ENCODE measurements at regions not wholly inside any gene's neighbourhood (a gene's known extent, or its start where the extent isn't known, plus 50 kb on each side); places are given as distances from the start of the nearest gene placed in this dataset.
"Not testable (repeated sequence)": the region's sequence is repeated elsewhere in the genome, so short reads cannot be mapped to it uniquely, and the experiment has no call there.

- H3K9me1 ChIP-seq (replicated peaks; ENCODE audit: control insufficient read depth, extremely low read depth, insufficient read depth, low read length); BruUV-seq (replicated peaks); H3K9me3 ChIP-seq (replicated peaks; ENCODE audit: control insufficient read depth, insufficient read depth, low read length); dilution Hi-C loops (cut with MboI; ENCODE audit: extremely low pct_ligation_motif_present, low sequenced_read_pairs); H4K20me1 ChIP-seq (replicated peaks; ENCODE audit: control insufficient read depth, extremely low read depth, insufficient read depth, low read length); POLR2A ChIA-PET; FAIRE-seq; H3K9ac ChIP-seq (replicated peaks; ENCODE audit: extremely low read depth, insufficient read depth, low read length); H2AFZ ChIP-seq (ENCODE audit: low read depth, low read length); H3K4me2 ChIP-seq (ENCODE audit: insufficient read depth, low read length); H3K4me3 ChIP-seq (replicated peaks in 1 of 3; ENCODE audit: insufficient read depth in 1 of 3, low read depth in 1 of 3, low read length in 3 of 3); H3K27me3 ChIP-seq (ENCODE audit: control insufficient read depth in 2 of 2, insufficient read depth in 2 of 2, low read length in 2 of 2); H3K79me2 ChIP-seq (ENCODE audit: control insufficient read depth, insufficient read depth, low read length); H3K36me3 ChIP-seq (ENCODE audit: control insufficient read depth in 2 of 2, extremely low read depth in 1 of 2, insufficient read depth in 2 of 2, low read length in 2 of 2); H3K27ac ChIP-seq (ENCODE audit: insufficient read depth, low read depth, low read length); intact Hi-C loops (cut with micrococcal nuclease); DNase-seq (ENCODE audit: low read depth, low spot score): not testable (repeated sequence)
- CTCF ChIA-PET = interaction anchor here (0.6 to 1.5 kb wide), 3 partner anchors 48 to 1604 kb away, joined by 3 to 4 read pairs (median 3); no protein-coding TSS in a partner anchor
- peaks cover 11% of the 10 kb centered on the region for H3K4me1 ChIP-seq (ENCODE audit: control insufficient read depth, extremely low read depth, insufficient read depth, low read length)
Observed at GRCh38 chr7:14967376-14967775, 64.8 kb upstream of the DGKB start.

- Histone ChIP-seq H2AFZ (ENCODE audit: low read depth, low read length) (no peak overlapping the region), H3K4me1 (ENCODE audit: control insufficient read depth, extremely low read depth, insufficient read depth, low read length) (no peaks in the 10 kb centered on the region), H3K9me3 (replicated peaks; ENCODE audit: control insufficient read depth, insufficient read depth, low read length) (no peaks in the 10 kb centered on the region), H3K4me2 (ENCODE audit: insufficient read depth, low read length) (no peak overlapping the region), H3K79me2 (ENCODE audit: control insufficient read depth, insufficient read depth, low read length) (no peaks in the 10 kb centered on the region), H3K9me1 (replicated peaks; ENCODE audit: control insufficient read depth, extremely low read depth, insufficient read depth, low read length) (no peaks in the 10 kb centered on the region), H3K4me3 (replicated peaks in 1 of 3; ENCODE audit: insufficient read depth in 1 of 3, low read depth in 1 of 3, low read length in 3 of 3) (no peak overlapping the region), H3K27ac (ENCODE audit: insufficient read depth, low read depth, low read length) (no peak overlapping the region), H3K36me3 (ENCODE audit: control insufficient read depth in 2 of 2, extremely low read depth in 1 of 2, insufficient read depth in 2 of 2, low read length in 2 of 2) (no peaks in the 10 kb centered on the region), H4K20me1 (replicated peaks; ENCODE audit: control insufficient read depth, extremely low read depth, insufficient read depth, low read length) (no peaks in the 10 kb centered on the region), H3K27me3 (ENCODE audit: control insufficient read depth in 2 of 2, insufficient read depth in 2 of 2, low read length in 2 of 2) (no peaks in the 10 kb centered on the region), H3K9ac (replicated peaks; ENCODE audit: extremely low read depth, insufficient read depth, low read length) (no peak overlapping the region)
- ChIA-PET CTCF (interaction anchor here (1.0 to 1.4 kb wide), 3 partner anchors 29 to 1602 kb away, joined by 3 to 4 read pairs (median 4); no protein-coding TSS in a partner anchor), POLR2A (no interaction called here)
- no peak for DNase-seq (ENCODE audit: low read depth, low spot score)
- TF ChIP-seq MYC (IDR thresholded peaks at IDR 0.05; ENCODE audit: low read depth, low read length) (no peak), POLR2A (IDR thresholded peaks at IDR 0.05; ENCODE audit: low read depth, low read length) (no peak), CTCF (IDR thresholded peaks at IDR 0.05; ENCODE audit: extremely low read depth in 1 of 2, insufficient read depth in 1 of 2, low read depth in 1 of 2, low read length in 2 of 2) (no peak), POLR2AphosphoS5 (IDR thresholded peaks at IDR 0.05; ENCODE audit: insufficient read depth, low read depth, low read length) (no peak), MAX (IDR thresholded peaks at IDR 0.05; ENCODE audit: insufficient read depth, insufficient read length) (no peak), FOS (IDR thresholded peaks at IDR 0.05; ENCODE audit: borderline replicate concordance, insufficient read depth, low read length) (no peak), GATA2 (IDR thresholded peaks at IDR 0.05; ENCODE audit: insufficient read depth, insufficient read length, low read depth, low read length) (no peak), JUN (IDR thresholded peaks at IDR 0.05; ENCODE audit: borderline replicate concordance, insufficient read depth, insufficient read length, low read depth) (no peak), EZH2 (IDR thresholded peaks at IDR 0.05; ENCODE audit: borderline replicate concordance, low read depth, low read length, severe bottlenecking) (no peak)
- no TSS peak for BruUV-seq (replicated peaks)
- FAIRE-seq = no peak
- intact Hi-C loops (cut with micrococcal nuclease) = no loop called here
- dilution Hi-C loops (cut with MboI; ENCODE audit: extremely low pct_ligation_motif_present, low sequenced_read_pairs) = no loop called here
Observed at GRCh38 chr7:14962778-14963177, 60.2 kb upstream of the DGKB start.
